Naive thymus-derived CD4-positive, alpha-beta T cell (primary cell): ENCODE measurements at regions not wholly inside any gene's neighbourhood (a gene's known extent, or its start where the extent isn't known, plus 50 kb on each side); places are given as distances from the start of the nearest gene placed in this dataset.

Experiments
- ATAC-seq: fragments of 150-1000 bp; cut with Tn5 transposase; 2 replicates; pipeline ENCODE4 v1.10.0; 2021; ENCODE audit warnings: mild to moderate bottlenecking, moderate library complexity
- CTCF ChIA-PET: fragments of 350-600 bp; sonication (Branson Sonifier 250); formaldehyde crosslinking; loops from one replicate; lab custom pipeline; 2021; ENCODE audit warnings: antibody characterized with exemption; lab: Charles Lee
- POLR2A ChIA-PET: fragments of 350-600 bp; sonication (Branson Sonifier 250); formaldehyde crosslinking; loops from one replicate; lab custom pipeline; 2021; ENCODE audit warnings: antibody characterized with exemption, inconsistent platforms; lab: Charles Lee
- DNase-seq, 9 donors: peaks; one replicate each; pipeline versions ENCODE4 v3.0.0 to v3.0.0-alpha.2; 2020 to 2022; ENCODE audit warnings: mixed read lengths in 1 of 9
- H3K27ac ChIP-seq: one replicate; pipeline ENCODE4 v1.7.0; 2013; ENCODE audit warnings: mild to moderate bottlenecking, low read depth, low read length, moderate library complexity
- H3K27me3 ChIP-seq, 2 donors: one replicate each; pipeline ENCODE4 v1.7.0; 2013; ENCODE audit warnings: low read length in 2 of 2, mild to moderate bottlenecking in 2 of 2, moderate library complexity in 2 of 2; ENCODE audit not compliant: control insufficient read depth in 2 of 2, insufficient read depth in 2 of 2
- H3K36me3 ChIP-seq, 3 experiments: 1 replicate in 2 of 3; 2 replicates in 1 of 3; pipeline ENCODE4 v1.7.0; 2013; ENCODE audit warnings: low read length in 3 of 3, mild to moderate bottlenecking in 3 of 3, moderate library complexity in 1 of 3; ENCODE audit not compliant: insufficient read depth in 3 of 3, control insufficient read depth in 2 of 3
- H3K4me1 ChIP-seq, 2 donors: one replicate each; pipeline ENCODE4 v1.7.0; 2013; ENCODE audit warnings: low read length in 2 of 2, mild to moderate bottlenecking in 2 of 2, moderate library complexity in 1 of 2; ENCODE audit not compliant: control insufficient read depth in 2 of 2, insufficient read depth in 2 of 2
- H3K4me3 ChIP-seq: 2 replicates; pipeline ENCODE4 v1.7.0; 2013; ENCODE audit warnings: mild to moderate bottlenecking, low read length
- H3K9me3 ChIP-seq, 3 experiments: 1 replicate in 2 of 3; 2 replicates in 1 of 3; pipeline ENCODE4 v1.7.0; 2013; ENCODE audit warnings: low read length in 3 of 3; ENCODE audit not compliant: control insufficient read depth in 2 of 3
- H3K27ac Mint-ChIP-seq, 9 donors: one replicate each; pipeline ENCODE4 v1.8.0; 2020 to 2022; ENCODE audit warnings: mixed read lengths in 9 of 9, mild to moderate bottlenecking in 8 of 9, moderate library complexity in 5 of 9, inconsistent platforms in 2 of 9
- H3K27me3 Mint-ChIP-seq, 5 donors: one replicate each; pipeline ENCODE4 v1.8.0; 2021 to 2022; ENCODE audit warnings: mixed read lengths in 5 of 5, mild to moderate bottlenecking in 1 of 5
- H3K36me3 Mint-ChIP-seq, 5 donors: one replicate each; pipeline ENCODE4 v1.8.0; 2020 to 2022; ENCODE audit warnings: mixed read lengths in 5 of 5, mild to moderate bottlenecking in 3 of 5, inconsistent platforms in 1 of 5
- H3K4me1 Mint-ChIP-seq, 7 donors: one replicate each; pipeline ENCODE4 v1.8.0; 2020 to 2022; ENCODE audit warnings: mixed read lengths in 7 of 7, mild to moderate bottlenecking in 3 of 7, inconsistent platforms in 1 of 7
- H3K4me3 Mint-ChIP-seq, 10 donors: one replicate each; pipeline ENCODE4 v1.8.0; 2020 to 2022; ENCODE audit warnings: mild to moderate bottlenecking in 10 of 10, mixed read lengths in 10 of 10, moderate library complexity in 6 of 10, inconsistent platforms in 2 of 10
- H3K9me3 Mint-ChIP-seq, 11 donors: one replicate each; pipeline ENCODE4 v1.8.0; 2020 to 2022; ENCODE audit warnings: mixed read lengths in 11 of 11, mild to moderate bottlenecking in 4 of 11, inconsistent platforms in 1 of 11, moderate library complexity in 1 of 11
- intact Hi-C, 2 donors: fragments of 100-400 bp; cut with micrococcal nuclease; formaldehyde crosslinking; loops; one replicate each; pipeline ENCODE4 v1.15.1; 2023

- H3K27ac Mint-ChIP-seq: no peak overlapping the region
- CTCF ChIA-PET: no interaction called here
- H3K27ac ChIP-seq: no peak overlapping the region
- H3K4me1 ChIP-seq: no peaks in the 10 kb centered on the region
- H3K36me3 Mint-ChIP-seq: no peaks in the 10 kb centered on the region
- no peak overlapping the region for H3K4me3 Mint-ChIP-seq
- H3K9me3 Mint-ChIP-seq: peaks cover 0 to 15% (median 0%) of the 10 kb centered on the region in 11 donors
- H3K27me3 ChIP-seq: no peaks in the 10 kb centered on the region
- peaks cover 0 to 6% (median 0%) of the 10 kb centered on the region in 5 donors for H3K27me3 Mint-ChIP-seq
- ATAC-seq (no peak), DNase-seq (no peak)
- POLR2A ChIA-PET: no interaction called here
- H3K9me3 ChIP-seq: no peaks in the 10 kb centered on the region
- no peak overlapping the region for H3K4me3 ChIP-seq
- H3K4me1 Mint-ChIP-seq: no peaks in the 10 kb centered on the region
- intact Hi-C loops: loop anchor here in 1 of 2 donors (10.0 kb wide), 1 partner anchor 1139 kb away; no protein-coding TSS in a partner anchor
- no peaks in the 10 kb centered on the region for H3K36me3 ChIP-seq
These were observed 350.1 kb downstream of the C4orf33 start for GRCh38 chr4:129446074-129446473.

GRCh38 chr4:129453524-129454200 lies 357.7 kb downstream of the C4orf33 start:
- intact Hi-C loops: no loop called here
- ATAC-seq (no peak), DNase-seq (no peak)
- H3K4me1 ChIP-seq: no peaks in the 10 kb centered on the region
- Mint-ChIP-seq H3K4me3 (no peak overlapping the region), H3K27ac (no peak overlapping the region), H3K27me3 (peaks cover 0 to 8% (median 0%) of the 10 kb centered on the region in 5 donors), H3K4me1 (no peaks in the 10 kb centered on the region), H3K36me3 (peaks cover 0 to 8% (median 0%) of the 10 kb centered on the region in 5 donors), H3K9me3 (peaks cover 0 to 12% (median under 1%) of the 10 kb centered on the region in 11 donors)
- H3K4me3 ChIP-seq: no peak overlapping the region
- H3K36me3 ChIP-seq: no peaks in the 10 kb centered on the region
- ChIA-PET CTCF (no interaction called here), POLR2A (no interaction called here)
- no peaks in the 10 kb centered on the region for H3K9me3 ChIP-seq
- H3K27me3 ChIP-seq: no peaks in the 10 kb centered on the region
- no peak overlapping the region for H3K27ac ChIP-seq

DNA sequence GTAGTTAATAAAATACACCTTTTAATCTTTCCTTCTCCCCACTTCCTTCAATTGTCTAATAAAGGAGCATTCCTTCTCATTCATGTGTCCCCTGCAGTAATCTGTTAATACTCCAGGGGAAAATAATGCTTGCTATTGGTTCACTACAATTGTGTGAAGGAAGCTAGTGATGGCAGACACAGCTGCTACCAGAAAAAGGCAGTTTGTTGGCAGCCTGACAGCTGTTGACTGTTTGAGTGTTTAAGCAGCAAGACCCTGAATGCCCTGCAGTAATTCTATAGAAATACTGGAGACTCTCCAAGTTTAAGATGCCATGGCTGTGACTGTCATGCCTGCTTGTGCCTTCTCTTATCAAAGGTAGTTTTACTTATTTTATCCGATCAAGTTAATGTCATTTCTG lies 359.5 kb downstream of the C4orf33 start:
- ChIA-PET POLR2A (no interaction called here), CTCF (no interaction called here)
- no peaks in the 10 kb centered on the region for H3K4me1 Mint-ChIP-seq
- H3K4me3 Mint-ChIP-seq: no peak overlapping the region
- Histone ChIP-seq H3K27me3 (no peaks in the 10 kb centered on the region), H3K4me3 (no peak overlapping the region), H3K27ac (no peak overlapping the region), H3K9me3 (no peaks in the 10 kb centered on the region), H3K4me1 (no peaks in the 10 kb centered on the region), H3K36me3 (no peaks in the 10 kb centered on the region)
- intact Hi-C loops: no loop called here
- no peak for DNase-seq
- peaks cover 0 to 8% (median 0%) of the 10 kb centered on the region in 5 donors for H3K27me3 Mint-ChIP-seq
- no peak for ATAC-seq
- no peak overlapping the region for H3K27ac Mint-ChIP-seq
- H3K36me3 Mint-ChIP-seq: peaks cover 0 to 8% (median 0%) of the 10 kb centered on the region in 5 donors
- H3K9me3 Mint-ChIP-seq: peaks cover 0 to 12% (median 2%) of the 10 kb centered on the region in 11 donors

- no peak for ATAC-seq
- ChIA-PET POLR2A (no interaction called here), CTCF (no interaction called here)
These were observed 372.7 kb downstream of the C4orf33 start for GRCh38 chr4:129468624-129469023.

DNA sequence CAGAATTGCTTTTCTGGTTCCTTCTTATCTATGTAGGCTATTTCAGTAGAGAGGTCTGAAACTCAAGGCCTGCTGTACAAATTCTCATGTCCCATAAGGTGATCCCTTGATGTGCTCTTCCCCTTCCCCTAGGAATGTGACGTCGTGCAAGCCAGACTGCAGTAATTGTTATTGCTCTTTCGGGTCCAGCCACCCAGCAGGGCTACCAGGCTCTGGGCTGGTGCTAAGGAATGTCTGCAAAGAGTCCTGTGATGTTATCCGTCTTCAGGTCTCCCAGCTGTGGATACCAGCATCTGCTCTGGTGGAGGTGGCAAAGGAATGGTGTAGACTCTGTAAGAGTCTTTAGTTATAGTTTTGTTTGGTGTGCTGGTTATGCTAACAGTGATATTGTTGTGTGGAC lies 378.7 kb downstream of the C4orf33 start:
- ChIA-PET POLR2A (no interaction called here), CTCF (no interaction called here)
- intact Hi-C loops: no loop called here
- peaks cover 0 to 32% (median 8%) of the 10 kb centered on the region in 11 donors for H3K9me3 Mint-ChIP-seq
- DNase-seq: no peak
- H3K27ac Mint-ChIP-seq: no peak overlapping the region
- H3K27me3 Mint-ChIP-seq: no peaks in the 10 kb centered on the region
- H3K27me3 ChIP-seq: no peaks in the 10 kb centered on the region
- H3K36me3 Mint-ChIP-seq: peaks cover 0 to 4% (median 0%) of the 10 kb centered on the region in 5 donors
- no peaks in the 10 kb centered on the region for H3K4me1 ChIP-seq
- no peak overlapping the region for H3K4me3 Mint-ChIP-seq
- H3K9me3 ChIP-seq: no peaks in the 10 kb centered on the region
- ATAC-seq: no peak
- H3K36me3 ChIP-seq: no peaks in the 10 kb centered on the region
- H3K4me1 Mint-ChIP-seq: no peaks in the 10 kb centered on the region
- H3K4me3 ChIP-seq: no peak overlapping the region
- H3K27ac ChIP-seq: no peak overlapping the region

More at GRCh38 chr4:129468624-129469023, 372.7 kb downstream of the C4orf33 start:
- Mint-ChIP-seq H3K4me1 (no peaks in the 10 kb centered on the region), H3K27ac (no peak overlapping the region), H3K36me3 (no peaks in the 10 kb centered on the region), H3K9me3 (peaks cover 0 to 16% (median 0%) of the 10 kb centered on the region in 11 donors), H3K27me3 (no peaks in the 10 kb centered on the region), H3K4me3 (no peak overlapping the region)
- Histone ChIP-seq H3K27me3 (no peaks in the 10 kb centered on the region), H3K9me3 (no peaks in the 10 kb centered on the region), H3K27ac (no peak overlapping the region), H3K36me3 (no peaks in the 10 kb centered on the region), H3K4me3 (no peak overlapping the region), H3K4me1 (no peaks in the 10 kb centered on the region)
- no peak for DNase-seq
- intact Hi-C loops: no loop called here

DNA sequence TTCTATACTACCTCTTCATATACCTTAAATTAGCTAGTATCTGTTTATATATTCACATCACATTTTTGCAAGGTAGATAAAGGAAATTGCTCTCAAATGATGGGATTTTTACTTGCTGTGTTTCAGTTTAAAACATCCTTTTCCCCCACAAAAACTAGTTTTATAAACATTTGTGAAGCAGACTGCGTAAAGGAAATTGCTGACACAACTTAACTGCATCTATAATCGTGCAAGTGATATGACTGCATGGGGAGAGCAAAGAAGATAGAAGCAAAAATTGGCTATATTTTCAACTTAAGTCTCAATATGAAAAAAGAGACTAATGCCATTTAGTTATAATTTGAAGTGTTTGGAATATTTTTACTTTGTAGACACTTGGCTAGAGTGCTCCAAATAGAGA lies 385.2 kb downstream of the C4orf33 start:
- no peaks in the 10 kb centered on the region for H3K27me3 ChIP-seq
- no peak for DNase-seq
- ChIA-PET POLR2A (interaction anchor here (0.5 kb wide), 1 partner anchor 1714 kb away, joined by 3 read pairs; no protein-coding TSS in a partner anchor), CTCF (no interaction called here)
- no peak overlapping the region for H3K4me3 ChIP-seq
- no peaks in the 10 kb centered on the region for H3K9me3 ChIP-seq
- H3K4me1 Mint-ChIP-seq: no peaks in the 10 kb centered on the region
- peaks cover 0 to 6% (median 0%) of the 10 kb centered on the region in 11 donors for H3K9me3 Mint-ChIP-seq
- H3K27ac ChIP-seq: no peak overlapping the region
- no peaks in the 10 kb centered on the region for H3K36me3 ChIP-seq
- H3K27ac Mint-ChIP-seq: no peak overlapping the region
- H3K4me1 ChIP-seq: no peaks in the 10 kb centered on the region
- no peak overlapping the region for H3K4me3 Mint-ChIP-seq
- ATAC-seq: no peak
- H3K27me3 Mint-ChIP-seq: peaks cover 0 to 9% (median 0%) of the 10 kb centered on the region in 5 donors
- H3K36me3 Mint-ChIP-seq: no peaks in the 10 kb centered on the region
- intact Hi-C loops: no loop called here

DNA sequence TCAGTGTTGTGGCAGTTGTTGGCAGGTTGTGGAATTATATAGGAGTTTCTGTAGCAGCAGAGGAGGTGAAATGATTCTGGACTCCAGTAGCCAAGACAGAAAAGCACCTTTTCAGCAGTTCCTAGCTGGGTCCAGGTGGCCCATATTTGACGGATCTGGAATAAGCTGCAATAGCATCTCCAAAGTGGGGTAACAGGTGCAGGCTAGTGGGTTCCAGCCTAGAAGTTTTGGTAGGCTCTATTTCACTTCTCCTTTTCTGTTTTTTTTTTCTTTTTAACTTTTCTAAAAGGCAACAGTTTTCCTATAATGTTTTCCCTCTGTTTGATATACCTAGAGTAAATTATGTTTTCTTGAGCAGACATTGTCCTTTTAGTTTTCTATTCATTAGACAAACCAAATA lies 392.5 kb downstream of the C4orf33 start:
- no peak overlapping the region for H3K27ac Mint-ChIP-seq
- H3K4me1 Mint-ChIP-seq: no peaks in the 10 kb centered on the region

More for the DNA sequence above, 392.5 kb downstream of the C4orf33 start:
- no peak overlapping the region for H3K4me3 ChIP-seq
- Mint-ChIP-seq H3K4me3 (no peak overlapping the region), H3K9me3 (peaks cover 0 to 8% (median 0%) of the 10 kb centered on the region in 11 donors), H3K36me3 (no peaks in the 10 kb centered on the region), H3K27me3 (peaks cover 0 to 4% (median 0%) of the 10 kb centered on the region in 5 donors)
- intact Hi-C loops: no loop called here
- DNase-seq: no peak
- no peak for ATAC-seq
- ChIA-PET POLR2A (no interaction called here), CTCF (no interaction called here)
- no peaks in the 10 kb centered on the region for H3K27me3 ChIP-seq
- H3K4me1 ChIP-seq: no peaks in the 10 kb centered on the region
- no peak overlapping the region for H3K27ac ChIP-seq
- H3K36me3 ChIP-seq: no peaks in the 10 kb centered on the region
- no peaks in the 10 kb centered on the region for H3K9me3 ChIP-seq
